ENCODE measurements at regions not wholly inside any gene's neighbourhood (a gene's known extent, or its start where the extent isn't known, plus 50 kb on each side); places are given as distances from the start of the nearest gene placed in this dataset.

- Mint-ChIP-seq H3K27me3 (ENCODE audit: unreplicated experiment) (no peaks in the 10 kb centered on the region), H3K9me3 (ENCODE audit: unreplicated experiment) (peaks cover 60% of the 10 kb centered on the region)
- no peak for TF ChIP-seq CTCF (IDR thresholded peaks at IDR 0.05)
These were observed 982.8 kb downstream of the TMEM121 start for GRCh38 chr14:106509176-106509575.

GRCh38 chr14:106509807-106510206 is 983.4 kb downstream of the TMEM121 start:
- Mint-ChIP-seq H3K4me3 (ENCODE audit: unreplicated experiment) (no peak overlapping the region), H3K27ac (ENCODE audit: unreplicated experiment) (no peak overlapping the region), H3K4me1 (ENCODE audit: unreplicated experiment) (no peaks in the 10 kb centered on the region), H3K36me3 (ENCODE audit: unreplicated experiment) (no peaks in the 10 kb centered on the region), H3K9me3 (ENCODE audit: unreplicated experiment) (peaks cover 62% of the 10 kb centered on the region), H3K27me3 (ENCODE audit: unreplicated experiment) (no peaks in the 10 kb centered on the region)
- no peak for DNase-seq (ENCODE audit: extremely low spot score, unreplicated experiment)
- no peak for TF ChIP-seq CTCF (IDR thresholded peaks at IDR 0.05)

More at GRCh38 chr14:106509176-106509575, 982.8 kb downstream of the TMEM121 start:
- Mint-ChIP-seq H3K27ac (ENCODE audit: unreplicated experiment) (no peak overlapping the region), H3K36me3 (ENCODE audit: unreplicated experiment) (no peaks in the 10 kb centered on the region), H3K4me1 (ENCODE audit: unreplicated experiment) (no peaks in the 10 kb centered on the region), H3K4me3 (ENCODE audit: unreplicated experiment) (no peak overlapping the region)
- no peak for DNase-seq (ENCODE audit: extremely low spot score, unreplicated experiment)

DNA sequence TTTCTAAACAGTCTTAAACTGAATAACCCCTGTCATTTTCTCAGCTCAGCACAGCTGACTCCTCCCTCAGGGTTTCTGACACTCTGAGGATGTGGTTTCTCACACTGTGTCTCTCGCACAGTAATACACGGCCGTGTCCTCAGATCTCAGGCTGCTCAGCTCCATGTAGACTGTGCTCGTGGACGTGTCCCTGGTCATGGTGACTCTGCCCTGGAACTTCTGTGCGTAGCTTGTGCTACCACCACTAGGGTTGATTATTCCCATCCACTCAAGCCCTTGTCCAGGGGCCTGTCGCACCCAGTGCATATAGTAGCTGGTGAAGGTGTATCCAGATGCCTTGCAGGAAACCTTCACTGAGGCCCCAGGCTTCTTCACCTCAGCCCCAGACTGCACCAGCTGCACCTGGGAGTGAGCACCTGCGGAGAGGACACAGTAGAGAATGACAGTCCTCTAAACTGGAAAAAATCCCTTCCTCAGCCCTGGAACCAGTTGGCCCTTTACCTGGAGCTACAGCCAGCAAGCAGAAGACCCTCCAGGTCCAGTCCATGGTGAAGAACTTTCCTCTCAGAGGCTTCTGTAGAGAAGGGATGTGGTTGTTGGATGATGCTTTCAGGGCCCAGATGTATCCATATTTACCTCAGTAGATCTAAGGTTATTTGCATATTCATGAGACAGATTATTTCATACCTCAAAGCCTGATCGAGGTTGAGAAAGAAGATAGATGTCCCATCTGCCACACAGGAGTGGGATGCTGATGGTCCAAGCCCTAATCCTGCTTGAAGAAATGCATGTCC is 984.8 kb downstream of the TMEM121 start:
- no peaks in the 10 kb centered on the region for H3K4me1 Mint-ChIP-seq (ENCODE audit: unreplicated experiment)
- DNase-seq (ENCODE audit: extremely low spot score, unreplicated experiment) = no peak
- H3K27me3 Mint-ChIP-seq (ENCODE audit: unreplicated experiment) = no peaks in the 10 kb centered on the region
- no peak overlapping the region for H3K4me3 Mint-ChIP-seq (ENCODE audit: unreplicated experiment)
- H3K9me3 Mint-ChIP-seq (ENCODE audit: unreplicated experiment) = peaks cover 70% of the 10 kb centered on the region
- no peaks in the 10 kb centered on the region for H3K36me3 Mint-ChIP-seq (ENCODE audit: unreplicated experiment)
- TF ChIP-seq CTCF (IDR thresholded peaks at IDR 0.05) = no peak
- no peak overlapping the region for H3K27ac Mint-ChIP-seq (ENCODE audit: unreplicated experiment)

DNA sequence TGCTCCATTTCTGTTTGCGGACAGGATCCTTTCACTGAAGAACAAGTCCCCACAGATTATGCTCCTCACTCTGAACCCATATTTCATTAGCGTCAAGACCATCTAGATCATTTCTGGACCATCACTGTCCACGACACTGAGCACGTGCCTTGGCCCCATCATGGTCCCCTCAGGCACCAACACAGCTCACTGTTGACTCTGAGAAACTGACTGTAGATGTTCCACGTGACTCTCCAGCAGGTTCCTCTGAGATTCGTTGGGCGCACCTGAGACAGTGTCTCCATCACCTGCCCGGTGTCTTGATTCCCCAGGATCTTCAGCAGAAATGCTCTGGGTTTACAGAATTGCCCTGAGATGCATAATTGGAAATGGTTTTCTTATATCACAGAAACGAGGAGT is 985.4 kb downstream of the TMEM121 start:
- H3K4me3 Mint-ChIP-seq (ENCODE audit: unreplicated experiment) = no peak overlapping the region

More for the DNA sequence above, 985.4 kb downstream of the TMEM121 start:
- no peak for TF ChIP-seq CTCF (IDR thresholded peaks at IDR 0.05)
- DNase-seq (ENCODE audit: extremely low spot score, unreplicated experiment) = no peak
- Mint-ChIP-seq H3K27ac (ENCODE audit: unreplicated experiment) (no peak overlapping the region), H3K36me3 (ENCODE audit: unreplicated experiment) (no peaks in the 10 kb centered on the region), H3K27me3 (ENCODE audit: unreplicated experiment) (no peaks in the 10 kb centered on the region), H3K9me3 (ENCODE audit: unreplicated experiment) (peaks cover 68% of the 10 kb centered on the region), H3K4me1 (ENCODE audit: unreplicated experiment) (no peaks in the 10 kb centered on the region)

Measured in osteocyte (in vitro differentiated cells).